Lower leg skin (tissue), 3 donors: ENCODE measurements at regions not wholly inside any gene's neighbourhood (a gene's known extent, or its start where the extent isn't known, plus 50 kb on each side); places are given as distances from the start of the nearest gene placed in this dataset.

Experiments used
- CTCF ChIP-seq, 3 donors: fragments of 450-650 bp; IDR thresholded peaks; one replicate each; pipeline ENCODE4 v1.5.1; 2016; ENCODE audit warnings: antibody characterized with exemption in 3 of 3, mild to moderate bottlenecking in 3 of 3, moderate library complexity in 2 of 3
- POLR2A ChIP-seq, 2 donors: fragments of 450-650 bp; IDR thresholded peaks; one replicate each; pipeline ENCODE4 v1.6.1; 2016 to 2017; ENCODE audit warnings: antibody characterized with exemption in 2 of 2, mild to moderate bottlenecking in 1 of 2, moderate library complexity in 1 of 2

GRCh38 chr22:49683032-49683431 lies 144.6 kb downstream of the BRD1 start:
- no peak for TF ChIP-seq CTCF (IDR thresholded peaks at IDR 0.05)
- TF ChIP-seq POLR2A (IDR thresholded peaks at IDR 0.05) = no peak
